ENCODE measurements at regions not wholly inside any gene's neighbourhood (a gene's known extent, or its start where the extent isn't known, plus 50 kb on each side); places are given as distances from the start of the nearest gene placed in this dataset.

- no peak overlapping the region for H2AFZ ChIP-seq (ENCODE audit: low read depth, low read length)
- no peaks in the 10 kb centered on the region for H3K27me3 ChIP-seq (ENCODE audit: control insufficient read depth in 1 of 2, insufficient read depth in 1 of 2, low read length in 2 of 2)
- no peak overlapping the region for H3K27ac ChIP-seq (ENCODE audit: low read length, poor library complexity, severe bottlenecking)
- no peak overlapping the region for H3K9ac ChIP-seq (ENCODE audit: low read length)
- H3K18ac ChIP-seq (ENCODE audit: low read depth in 1 of 2, low read length in 2 of 2): no peak overlapping the region
- no peak overlapping the region for H4K8ac ChIP-seq (ENCODE audit: low read length)
- no peak overlapping the region for H3K23ac ChIP-seq (ENCODE audit: low read length in 2 of 2)
- no peak overlapping the region for H3K14ac ChIP-seq (ENCODE audit: low read length in 2 of 2)
- H3K79me1 ChIP-seq (replicated peaks; ENCODE audit: low read length, poor library complexity, severe bottlenecking): no peaks in the 10 kb centered on the region
- H2AK5ac ChIP-seq (ENCODE audit: low read length, severe bottlenecking): no peak overlapping the region
- no peaks in the 10 kb centered on the region for H3K36me3 ChIP-seq (ENCODE audit: control insufficient read depth in 1 of 2, insufficient read depth in 2 of 2, low read depth in 1 of 2, low read length in 2 of 2)
- no peaks in the 10 kb centered on the region for H3K9me3 ChIP-seq (ENCODE audit: control insufficient read depth, low read length)
- no peaks in the 10 kb centered on the region for H3K4me1 ChIP-seq (ENCODE audit: control insufficient read depth, insufficient read depth, low read depth, low read length)
- no peak overlapping the region for H2BK12ac ChIP-seq (ENCODE audit: low read length in 2 of 2)
- no peak overlapping the region for H2BK5ac ChIP-seq (ENCODE audit: low read depth, low read length, poor library complexity, severe bottlenecking)
- no peak overlapping the region for H4K91ac ChIP-seq (ENCODE audit: low read length)
- no peak overlapping the region for H3K4me3 ChIP-seq (ENCODE audit: insufficient read depth in 1 of 2, low read depth in 1 of 2, low read length in 2 of 2)
- H2BK15ac ChIP-seq (ENCODE audit: low read depth, poor library complexity, severe bottlenecking): no peak overlapping the region
- H2BK120ac ChIP-seq (ENCODE audit: low read depth, low read length): no peak overlapping the region
- no peak for DNase-seq
- no peak overlapping the region for H3K4ac ChIP-seq (ENCODE audit: low read depth in 1 of 2, low read length in 2 of 2)
- H3K4me2 ChIP-seq (ENCODE audit: low read length, poor library complexity, severe bottlenecking): no peak overlapping the region
Observed at GRCh38 chr3:76643623-76644304, 396.1 kb upstream of the ROBO2 start.

GRCh38 chr3:76644305-76644675 lies 395.6 kb upstream of the ROBO2 start:
- Histone ChIP-seq H3K4ac (ENCODE audit: low read depth in 1 of 2, low read length in 2 of 2) (no peak overlapping the region), H3K27ac (ENCODE audit: low read length, poor library complexity, severe bottlenecking) (no peak overlapping the region), H3K18ac (ENCODE audit: low read depth in 1 of 2, low read length in 2 of 2) (no peak overlapping the region), H3K4me2 (ENCODE audit: low read length, poor library complexity, severe bottlenecking) (no peak overlapping the region), H3K14ac (ENCODE audit: low read length in 2 of 2) (no peak overlapping the region), H3K27me3 (ENCODE audit: control insufficient read depth in 1 of 2, insufficient read depth in 1 of 2, low read length in 2 of 2) (no peaks in the 10 kb centered on the region), H2BK5ac (ENCODE audit: low read depth, low read length, poor library complexity, severe bottlenecking) (no peak overlapping the region), H3K4me3 (ENCODE audit: insufficient read depth in 1 of 2, low read depth in 1 of 2, low read length in 2 of 2) (no peak overlapping the region), H3K9ac (ENCODE audit: low read length) (no peak overlapping the region), H3K4me1 (ENCODE audit: control insufficient read depth, insufficient read depth, low read depth, low read length) (no peaks in the 10 kb centered on the region), H2AFZ (ENCODE audit: low read depth, low read length) (no peak overlapping the region), H4K91ac (ENCODE audit: low read length) (no peak overlapping the region), H2BK15ac (ENCODE audit: low read depth, poor library complexity, severe bottlenecking) (no peak overlapping the region), H3K79me1 (replicated peaks; ENCODE audit: low read length, poor library complexity, severe bottlenecking) (no peaks in the 10 kb centered on the region), H3K36me3 (ENCODE audit: control insufficient read depth in 1 of 2, insufficient read depth in 2 of 2, low read depth in 1 of 2, low read length in 2 of 2) (no peaks in the 10 kb centered on the region), H2AK5ac (ENCODE audit: low read length, severe bottlenecking) (no peak overlapping the region), H3K9me3 (ENCODE audit: control insufficient read depth, low read length) (no peaks in the 10 kb centered on the region), H3K23ac (ENCODE audit: low read length in 2 of 2) (no peak overlapping the region), H4K8ac (ENCODE audit: low read length) (no peak overlapping the region), H2BK120ac (ENCODE audit: low read depth, low read length) (no peak overlapping the region), H2BK12ac (ENCODE audit: low read length in 2 of 2) (no peak overlapping the region)
- no peak for DNase-seq
- 87% methylated on average over 4 of the region's 4 CpGs for WGBS

- H3K9me3 ChIP-seq (ENCODE audit: control insufficient read depth, low read length): no peaks in the 10 kb centered on the region
- no peaks in the 10 kb centered on the region for H3K36me3 ChIP-seq (ENCODE audit: control insufficient read depth in 1 of 2, insufficient read depth in 2 of 2, low read depth in 1 of 2, low read length in 2 of 2)
- no peak overlapping the region for H4K91ac ChIP-seq (ENCODE audit: low read length)
- no peak overlapping the region for H4K8ac ChIP-seq (ENCODE audit: low read length)
- no peak overlapping the region for H3K4me3 ChIP-seq (ENCODE audit: insufficient read depth in 1 of 2, low read depth in 1 of 2, low read length in 2 of 2)
- H3K27me3 ChIP-seq (ENCODE audit: control insufficient read depth in 1 of 2, insufficient read depth in 1 of 2, low read length in 2 of 2): no peaks in the 10 kb centered on the region
- H3K9ac ChIP-seq (ENCODE audit: low read length): no peak overlapping the region
- H3K27ac ChIP-seq (ENCODE audit: low read length, poor library complexity, severe bottlenecking): no peak overlapping the region
- no peak overlapping the region for H2AFZ ChIP-seq (ENCODE audit: low read depth, low read length)
- H3K79me1 ChIP-seq (replicated peaks; ENCODE audit: low read length, poor library complexity, severe bottlenecking): no peaks in the 10 kb centered on the region
- H2BK120ac ChIP-seq (ENCODE audit: low read depth, low read length): no peak overlapping the region
- WGBS: 100% methylated on average over 2 of the region's 2 CpGs
- no peaks in the 10 kb centered on the region for H3K4me1 ChIP-seq (ENCODE audit: control insufficient read depth, insufficient read depth, low read depth, low read length)
- no peak overlapping the region for H3K4me2 ChIP-seq (ENCODE audit: low read length, poor library complexity, severe bottlenecking)
- no peak overlapping the region for H3K18ac ChIP-seq (ENCODE audit: low read depth in 1 of 2, low read length in 2 of 2)
- no peak overlapping the region for H2AK5ac ChIP-seq (ENCODE audit: low read length, severe bottlenecking)
- H2BK12ac ChIP-seq (ENCODE audit: low read length in 2 of 2): no peak overlapping the region
- DNase-seq: no peak
- H3K4ac ChIP-seq (ENCODE audit: low read depth in 1 of 2, low read length in 2 of 2): no peak overlapping the region
- H3K23ac ChIP-seq (ENCODE audit: low read length in 2 of 2): no peak overlapping the region
- no peak overlapping the region for H2BK15ac ChIP-seq (ENCODE audit: low read depth, poor library complexity, severe bottlenecking)
- no peak overlapping the region for H2BK5ac ChIP-seq (ENCODE audit: low read depth, low read length, poor library complexity, severe bottlenecking)
- no peak overlapping the region for H3K14ac ChIP-seq (ENCODE audit: low read length in 2 of 2)
Observed at GRCh38 chr3:76645724-76646123, 394.2 kb upstream of the ROBO2 start.

GRCh38 chr3:76646921-76647562 lies 392.9 kb upstream of the ROBO2 start:
- Histone ChIP-seq H3K23ac (ENCODE audit: low read length in 2 of 2) (no peak overlapping the region), H3K9ac (ENCODE audit: low read length) (no peak overlapping the region), H2BK12ac (ENCODE audit: low read length in 2 of 2) (no peak overlapping the region), H3K4ac (ENCODE audit: low read depth in 1 of 2, low read length in 2 of 2) (no peak overlapping the region), H3K4me1 (ENCODE audit: control insufficient read depth, insufficient read depth, low read depth, low read length) (no peaks in the 10 kb centered on the region), H3K27ac (ENCODE audit: low read length, poor library complexity, severe bottlenecking) (no peak overlapping the region), H3K9me3 (ENCODE audit: control insufficient read depth, low read length) (no peaks in the 10 kb centered on the region), H3K27me3 (ENCODE audit: control insufficient read depth in 1 of 2, insufficient read depth in 1 of 2, low read length in 2 of 2) (no peaks in the 10 kb centered on the region), H2BK15ac (ENCODE audit: low read depth, poor library complexity, severe bottlenecking) (no peak overlapping the region), H3K36me3 (ENCODE audit: control insufficient read depth in 1 of 2, insufficient read depth in 2 of 2, low read depth in 1 of 2, low read length in 2 of 2) (no peaks in the 10 kb centered on the region), H3K79me1 (replicated peaks; ENCODE audit: low read length, poor library complexity, severe bottlenecking) (no peaks in the 10 kb centered on the region), H3K14ac (ENCODE audit: low read length in 2 of 2) (no peak overlapping the region), H2AFZ (ENCODE audit: low read depth, low read length) (no peak overlapping the region), H4K8ac (ENCODE audit: low read length) (no peak overlapping the region), H3K4me2 (ENCODE audit: low read length, poor library complexity, severe bottlenecking) (no peak overlapping the region), H4K91ac (ENCODE audit: low read length) (no peak overlapping the region), H2BK120ac (ENCODE audit: low read depth, low read length) (no peak overlapping the region), H3K4me3 (ENCODE audit: insufficient read depth in 1 of 2, low read depth in 1 of 2, low read length in 2 of 2) (no peak overlapping the region), H2BK5ac (ENCODE audit: low read depth, low read length, poor library complexity, severe bottlenecking) (no peak overlapping the region), H3K18ac (ENCODE audit: low read depth in 1 of 2, low read length in 2 of 2) (no peak overlapping the region), H2AK5ac (ENCODE audit: low read length, severe bottlenecking) (no peak overlapping the region)
- DNase-seq: no peak
- 86% methylated on average over 7 of the region's 13 CpGs for WGBS

Data from mesenchymal stem cell (in vitro differentiated cells and primary cell).